Prostate gland (tissue), 2 donors: ENCODE measurements at regions not wholly inside any gene's neighbourhood (a gene's known extent, or its start where the extent isn't known, plus 50 kb on each side); places are given as distances from the start of the nearest gene placed in this dataset.

Experiments used
- CTCF ChIP-seq, 4 experiments: fragments of 200-600 bp in 2 of 4; fragments of 450-650 bp in 2 of 4; sonication (generic) in 2 of 4; IDR thresholded peaks; 1 replicate in 3 of 4; 2 replicates in 1 of 4; pipeline ENCODE4 v1.5.1; 2016 to 2019; ENCODE audit warnings: antibody characterized with exemption in 4 of 4, mild to moderate bottlenecking in 2 of 4, moderate library complexity in 2 of 4
- POLR2AphosphoS5 ChIP-seq: sonication (generic); formaldehyde crosslinking; IDR thresholded peaks from one replicate; pipeline ENCODE4 v1.6.1; 2017; ENCODE audit warnings: antibody characterized with exemption

- TF ChIP-seq POLR2AphosphoS5 (no peak), CTCF (IDR thresholded peaks at IDR 0.05) (no peak)
These were observed 267.0 kb upstream of the PCSK5 start for GRCh38 chr9:75623462-75623861.
